Large intestine (tissue), 3 donors: ENCODE measurements at regions not wholly inside any gene's neighbourhood (a gene's known extent, or its start where the extent isn't known, plus 50 kb on each side); places are given as distances from the start of the nearest gene placed in this dataset.

ENCODE experiments used
- DNase-seq, 2 donors: peaks; one replicate each; pipeline versions ENCODE4 v3.0.0 to v3.0.0-alpha.2; 2013
- H3K27ac ChIP-seq: one replicate; pipeline ENCODE4 v1.5.1; 2013; ENCODE audit warnings: low read length
- H3K27me3 ChIP-seq: 2 replicates; pipeline ENCODE4 v1.6.1; 2013; ENCODE audit warnings: low read length; ENCODE audit not compliant: control insufficient read depth, insufficient read depth
- H3K36me3 ChIP-seq: 2 replicates; pipeline ENCODE4 v1.6.1; 2013; ENCODE audit warnings: low read length; ENCODE audit not compliant: control insufficient read depth, insufficient read depth
- H3K4me1 ChIP-seq: one replicate; pipeline ENCODE4 v1.6.1; 2013; ENCODE audit warnings: low read length; ENCODE audit not compliant: control insufficient read depth, insufficient read depth
- H3K4me3 ChIP-seq: one replicate; pipeline ENCODE4 v1.5.1; 2013; ENCODE audit warnings: low read length
- H3K9me3 ChIP-seq: one replicate; pipeline ENCODE4 v1.6.1; 2013; ENCODE audit warnings: mild to moderate bottlenecking, low read depth, low read length, moderate library complexity; ENCODE audit not compliant: control insufficient read depth
- WGBS: methylation state at CpG from one replicate; pipeline ENCODE4 v1.1.5; 2013; ENCODE audit warnings: low lambda C conversion rate; ENCODE audit not compliant: insufficient coverage; 5-methylcytosine and 5-hydroxymethylcytosine counted together

DNA sequence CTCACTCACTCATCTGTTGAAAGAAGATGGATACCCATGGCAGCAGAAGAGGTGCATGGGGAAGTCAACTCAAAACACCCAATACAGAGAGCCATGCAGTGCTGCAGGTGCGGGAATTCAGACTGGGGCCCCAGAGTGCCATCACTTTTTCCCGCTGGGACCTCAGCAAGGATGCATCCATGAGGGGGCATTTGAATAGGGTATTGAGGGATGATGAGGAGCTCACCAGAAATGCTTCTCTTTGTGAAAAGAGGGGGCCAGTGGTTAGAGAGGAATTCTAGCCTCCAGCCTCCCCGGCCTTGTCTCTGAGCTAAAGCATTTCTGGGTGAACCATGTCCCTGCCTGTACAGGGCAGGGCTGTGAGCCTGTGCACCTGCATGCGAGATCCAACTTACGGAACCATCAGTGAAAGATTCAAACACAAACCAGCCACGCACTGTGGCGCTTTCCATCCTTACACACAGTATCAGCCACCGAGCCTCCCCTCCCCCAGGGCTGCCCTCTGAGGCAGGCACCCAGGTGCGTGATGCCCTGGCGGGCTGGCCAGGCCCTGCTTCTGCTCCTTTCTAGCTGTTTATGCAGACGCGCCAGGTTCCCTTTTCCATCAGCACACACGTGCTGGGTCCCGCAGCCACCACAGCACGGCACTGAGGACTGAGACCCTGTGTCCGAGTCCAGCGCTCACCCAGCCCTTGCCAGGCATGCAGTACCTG lies 1177.2 kb downstream of the BRD1 start:
- Histone ChIP-seq H3K27ac (no peak overlapping the region), H3K4me3 (no peak overlapping the region), H3K4me1 (no peaks in the 10 kb centered on the region), H3K27me3 (no peaks in the 10 kb centered on the region), H3K9me3 (no peaks in the 10 kb centered on the region), H3K36me3 (no peaks in the 10 kb centered on the region)
- DNase-seq, result no peak
- no CpG with 5 or more reads among the region's 17 CpGs for WGBS

DNA sequence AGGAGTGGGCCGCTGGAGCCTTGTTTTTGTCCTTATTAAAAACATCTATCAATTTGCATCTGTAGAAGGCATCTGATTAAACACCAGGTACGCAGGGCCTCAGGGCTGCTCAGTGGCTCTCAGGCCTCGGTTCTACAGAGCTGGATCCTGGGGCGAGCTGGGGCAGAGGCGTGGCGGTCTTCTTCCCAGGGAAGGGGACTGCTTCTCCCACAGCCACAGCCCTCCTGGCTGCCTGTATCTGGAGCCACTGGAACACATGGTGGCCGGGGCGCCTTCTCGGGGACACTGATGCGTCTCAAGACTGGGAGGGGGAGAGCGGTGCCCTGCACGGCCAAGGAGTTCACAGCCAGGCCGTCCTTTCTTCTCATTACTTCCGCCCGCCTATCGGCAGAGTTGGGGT lies 1178.2 kb downstream of the BRD1 start:
- Histone ChIP-seq H3K27ac (no peak overlapping the region), H3K27me3 (no peaks in the 10 kb centered on the region), H3K9me3 (no peaks in the 10 kb centered on the region), H3K4me1 (no peaks in the 10 kb centered on the region), H3K36me3 (no peaks in the 10 kb centered on the region), H3K4me3 (no peak overlapping the region)
- no CpG with 5 or more reads among the region's 16 CpGs for WGBS
- DNase-seq, result no peak

DNA sequence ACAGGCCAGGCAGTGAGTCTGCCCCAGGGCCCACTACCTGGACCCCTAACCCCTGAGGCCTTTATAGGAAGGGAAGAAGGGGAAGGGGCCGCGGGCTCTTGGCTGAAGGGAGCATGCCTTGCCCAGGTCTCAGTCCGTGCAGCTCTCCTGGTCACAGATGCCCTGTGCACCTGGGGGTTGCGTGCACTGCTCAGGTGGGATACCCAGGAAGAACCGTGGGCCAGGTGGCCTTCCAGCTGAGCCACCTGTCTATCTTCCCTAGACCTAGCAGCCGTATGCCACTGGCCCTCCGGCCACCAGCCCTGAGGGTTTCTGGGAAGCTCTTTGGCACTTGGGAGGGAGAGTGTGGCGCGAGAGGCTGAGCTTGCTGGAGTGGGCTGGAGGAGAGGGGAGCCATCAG lies 1178.6 kb downstream of the BRD1 start:
- Histone ChIP-seq H3K9me3 (no peaks in the 10 kb centered on the region), H3K27me3 (no peaks in the 10 kb centered on the region), H3K36me3 (no peaks in the 10 kb centered on the region), H3K4me3 (no peak overlapping the region), H3K4me1 (no peaks in the 10 kb centered on the region), H3K27ac (no peak overlapping the region)
- WGBS, result no CpG with 5 or more reads among the region's 9 CpGs
- DNase-seq, result no peak

DNA sequence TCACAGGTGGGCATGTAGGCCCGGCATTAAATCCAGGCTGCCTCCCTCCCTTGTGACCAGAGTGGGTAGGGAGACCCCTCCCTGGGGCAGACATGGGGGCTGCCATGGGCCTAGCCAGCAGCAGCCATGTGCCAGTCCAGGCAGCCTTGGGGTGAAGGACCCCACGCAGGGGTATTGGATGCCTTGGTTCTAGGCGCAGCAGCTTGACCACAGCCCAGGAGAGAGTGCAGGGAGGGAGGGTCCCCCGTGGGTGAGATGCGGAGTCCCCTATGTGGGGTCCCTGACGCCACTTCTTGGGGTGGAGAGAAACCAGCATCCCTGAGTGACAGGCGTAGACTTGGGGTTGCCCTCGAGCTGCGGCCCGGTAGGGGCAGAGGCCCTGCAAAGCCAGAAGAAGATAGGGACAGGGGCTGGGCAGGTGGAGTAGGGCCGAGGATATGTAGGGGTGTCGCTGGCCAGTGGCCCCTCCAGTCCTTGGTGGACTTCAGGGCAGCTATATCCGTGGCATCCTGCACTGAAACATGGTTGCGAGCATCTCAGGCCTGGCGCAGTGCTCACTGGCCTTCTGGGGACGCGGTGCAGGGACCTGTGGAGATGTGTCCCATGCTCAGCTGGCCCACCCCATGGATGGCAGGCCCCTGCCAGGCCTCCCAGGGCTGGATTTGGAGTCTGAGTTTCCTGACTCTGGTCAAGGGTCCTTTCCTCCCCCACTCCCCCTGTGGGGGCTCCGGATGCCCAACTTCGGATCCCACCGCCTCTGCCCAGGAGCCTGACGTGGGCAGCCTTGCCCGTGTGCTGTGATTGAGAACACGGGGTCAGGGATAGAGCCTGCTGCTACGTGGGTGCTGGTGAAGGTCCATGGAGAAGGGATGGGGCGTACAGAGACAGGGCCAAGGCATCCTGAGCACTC lies 1179.8 kb downstream of the BRD1 start:
- no peaks in the 10 kb centered on the region for H3K4me1 ChIP-seq
- H3K27me3 ChIP-seq, result no peaks in the 10 kb centered on the region
- H3K27ac ChIP-seq, result no peak overlapping the region
- no CpG with 5 or more reads among the region's 25 CpGs for WGBS
- H3K4me3 ChIP-seq, result no peak overlapping the region
- no peak for DNase-seq
- H3K36me3 ChIP-seq, result no peaks in the 10 kb centered on the region
- no peaks in the 10 kb centered on the region for H3K9me3 ChIP-seq

DNA sequence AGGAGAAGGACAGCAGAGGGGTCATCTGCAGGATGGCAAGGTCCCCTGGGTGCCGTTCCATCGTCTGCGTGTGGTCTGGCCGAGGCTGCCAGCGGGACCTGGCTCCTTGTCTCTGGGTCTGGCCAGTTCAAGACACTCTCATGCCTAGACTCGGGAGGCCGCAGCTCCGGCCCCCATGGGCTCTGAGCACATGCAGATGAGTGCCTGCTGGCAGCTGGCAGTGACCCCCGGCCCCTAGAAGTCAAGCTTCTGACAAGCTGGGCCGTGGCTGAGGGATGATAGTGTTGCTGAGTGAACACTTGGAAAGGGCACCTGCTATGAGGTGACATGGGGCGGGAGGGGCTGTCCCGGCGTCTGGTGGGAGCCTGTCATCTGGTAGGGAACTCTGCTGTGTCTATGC lies 1180.6 kb downstream of the BRD1 start:
- Histone ChIP-seq H3K4me3 (no peak overlapping the region), H3K27ac (no peak overlapping the region), H3K4me1 (no peaks in the 10 kb centered on the region), H3K36me3 (no peaks in the 10 kb centered on the region), H3K27me3 (no peaks in the 10 kb centered on the region), H3K9me3 (no peaks in the 10 kb centered on the region)
- no peak for DNase-seq
- WGBS, result no CpG with 5 or more reads among the region's 13 CpGs

DNA sequence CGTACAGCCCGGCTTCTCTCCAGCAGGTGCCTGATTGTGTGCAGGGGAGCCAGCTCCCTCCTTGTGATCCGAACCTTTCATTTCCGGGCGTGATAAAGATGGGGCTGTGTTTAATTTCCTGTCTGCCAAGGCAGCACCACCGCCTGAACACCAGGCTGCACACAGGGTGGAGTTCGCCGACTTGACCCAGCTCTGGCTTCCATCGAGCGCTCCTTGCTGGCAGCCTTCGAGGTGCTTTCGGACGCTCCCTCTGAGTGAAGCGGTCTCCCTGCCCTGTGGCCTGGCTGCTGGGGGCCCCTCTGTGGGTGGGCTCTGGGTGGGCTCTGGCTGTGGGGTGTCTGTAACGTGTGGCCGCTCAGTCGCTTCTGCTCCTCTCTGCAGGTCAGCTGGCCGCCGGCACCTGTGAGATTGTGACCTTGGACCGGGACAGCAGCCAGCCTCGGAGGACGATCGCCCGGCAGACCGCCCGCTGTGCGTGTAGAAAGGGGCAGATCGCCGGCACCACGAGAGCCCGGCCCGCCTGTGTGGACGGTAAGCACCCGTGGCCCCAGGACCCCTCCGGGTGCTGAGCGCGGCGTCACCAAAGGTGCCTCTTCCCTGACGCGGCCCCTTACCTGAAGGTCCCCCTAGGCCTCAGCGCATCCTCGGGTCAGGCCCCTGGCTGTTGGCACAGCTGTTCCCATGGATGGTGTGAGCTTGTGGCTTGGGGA lies 1181.3 kb downstream of the BRD1 start:
- WGBS, result no CpG with 5 or more reads among the region's 42 CpGs
- Histone ChIP-seq H3K9me3 (no peaks in the 10 kb centered on the region), H3K27ac (no peak overlapping the region), H3K36me3 (no peaks in the 10 kb centered on the region), H3K4me1 (no peaks in the 10 kb centered on the region), H3K27me3 (no peaks in the 10 kb centered on the region), H3K4me3 (no peak overlapping the region)
- DNase-seq, result no peak

DNA sequence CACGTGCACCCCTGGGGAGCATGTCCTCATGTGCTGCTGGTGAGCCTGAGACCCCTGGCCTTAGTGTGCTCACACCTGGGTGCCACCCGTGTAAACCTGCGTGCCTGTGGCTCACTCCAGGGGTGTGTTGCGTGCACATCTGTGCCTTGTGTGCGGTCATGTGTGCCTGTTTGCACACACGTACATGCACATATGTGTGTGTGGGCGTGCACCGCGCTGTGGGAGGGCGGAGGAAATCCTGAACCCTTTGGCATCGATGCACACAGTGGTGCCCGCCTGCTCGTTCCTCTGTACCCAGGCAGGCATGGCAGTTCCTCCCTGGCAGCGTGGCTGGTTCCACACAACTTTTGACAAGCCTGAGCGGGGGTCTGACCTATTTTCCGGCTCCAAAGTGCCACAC lies 1181.9 kb downstream of the BRD1 start:
- Histone ChIP-seq H3K4me3 (no peak overlapping the region), H3K4me1 (no peaks in the 10 kb centered on the region), H3K27ac (no peak overlapping the region), H3K36me3 (no peaks in the 10 kb centered on the region), H3K27me3 (no peaks in the 10 kb centered on the region), H3K9me3 (no peaks in the 10 kb centered on the region)
- WGBS, result no CpG with 5 or more reads among the region's 16 CpGs
- DNase-seq, result no peak

DNA sequence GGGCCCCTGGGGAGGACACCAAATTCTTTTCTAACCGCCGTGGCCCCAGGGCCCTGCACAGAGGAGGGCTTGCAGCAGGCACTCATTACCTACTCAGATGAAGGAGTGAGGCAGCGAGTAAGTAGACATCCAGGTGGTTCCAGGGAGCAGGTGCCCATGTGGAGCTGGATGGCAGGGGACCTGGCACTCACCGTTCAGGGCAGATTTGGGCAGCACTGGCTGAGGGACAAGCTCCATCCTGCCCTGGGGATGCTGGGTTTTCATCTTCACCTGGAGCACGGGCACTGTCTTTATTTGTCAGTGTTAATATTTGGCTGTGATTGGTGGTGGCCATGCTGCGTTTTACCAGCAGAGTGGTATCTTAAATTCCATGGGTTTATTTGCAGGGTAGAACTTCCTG lies 1182.7 kb downstream of the BRD1 start:
- H3K9me3 ChIP-seq, result no peaks in the 10 kb centered on the region
- no peak overlapping the region for H3K27ac ChIP-seq
- no peak overlapping the region for H3K4me3 ChIP-seq
- H3K36me3 ChIP-seq, result no peaks in the 10 kb centered on the region
- WGBS, result no CpG with 5 or more reads among the region's 6 CpGs
- no peaks in the 10 kb centered on the region for H3K4me1 ChIP-seq
- DNase-seq, result no peak
- H3K27me3 ChIP-seq, result no peaks in the 10 kb centered on the region

DNA sequence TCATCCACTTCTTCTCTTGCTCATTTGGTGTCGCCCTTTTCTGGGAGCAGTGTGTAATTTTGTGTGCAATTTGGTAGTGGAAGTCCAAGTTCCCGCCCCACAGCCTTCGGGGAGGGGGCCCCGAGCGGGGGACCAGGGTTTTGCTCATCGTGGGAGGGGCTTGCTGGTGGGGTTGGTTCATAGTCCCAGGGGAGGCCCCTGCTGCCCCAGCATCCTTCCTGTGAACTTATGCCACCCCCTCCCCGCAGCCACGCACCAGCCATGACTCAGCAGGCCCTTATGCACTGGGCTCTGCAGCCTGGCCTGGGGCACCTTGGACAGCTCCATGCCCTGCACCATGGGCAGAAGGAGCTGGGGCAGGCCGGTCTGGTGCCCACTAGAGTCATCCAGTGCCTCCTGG lies 1183.6 kb downstream of the BRD1 start:
- DNase-seq, result no peak
- Histone ChIP-seq H3K36me3 (no peaks in the 10 kb centered on the region), H3K4me3 (no peak overlapping the region), H3K4me1 (no peaks in the 10 kb centered on the region), H3K27me3 (no peaks in the 10 kb centered on the region), H3K27ac (no peak overlapping the region), H3K9me3 (no peaks in the 10 kb centered on the region)
- WGBS, result no CpG with 5 or more reads among the region's 9 CpGs

DNA sequence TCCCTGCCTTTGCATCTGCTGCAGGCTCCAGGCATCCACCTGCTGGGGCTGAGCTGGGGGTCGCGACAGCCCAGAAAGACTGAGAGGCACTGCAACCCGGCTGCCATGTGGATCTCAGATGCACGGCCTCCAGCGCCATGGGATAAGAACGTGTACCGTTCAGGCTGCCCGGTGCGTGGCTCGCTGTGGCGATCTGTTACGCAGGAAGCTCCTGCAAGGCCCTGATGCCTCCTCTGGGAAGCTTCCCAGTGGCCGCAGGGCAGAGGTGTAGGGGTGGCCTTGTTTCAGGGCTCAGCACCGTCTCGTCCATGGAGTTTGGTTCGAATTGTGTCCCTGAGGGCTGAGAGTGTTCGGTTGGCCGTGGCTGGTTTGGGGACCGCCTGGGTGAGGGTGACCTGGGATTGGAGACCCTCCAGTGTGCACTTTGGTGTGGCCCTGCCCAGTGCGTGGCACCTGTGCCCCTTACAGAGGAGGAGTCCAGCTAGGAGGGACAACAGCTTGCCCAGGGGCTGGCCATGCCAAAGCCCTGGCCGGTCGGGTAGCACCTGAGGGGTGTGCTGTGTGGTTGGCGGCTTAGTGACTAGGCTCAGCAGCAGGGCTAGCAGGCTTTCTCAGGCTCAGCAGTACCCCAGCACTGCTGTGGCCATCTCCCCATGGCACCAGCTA lies 1184.5 kb downstream of the BRD1 start:
- Histone ChIP-seq H3K27me3 (no peaks in the 10 kb centered on the region), H3K27ac (no peak overlapping the region), H3K4me3 (no peak overlapping the region), H3K4me1 (no peaks in the 10 kb centered on the region), H3K9me3 (no peaks in the 10 kb centered on the region), H3K36me3 (no peaks in the 10 kb centered on the region)
- WGBS, result no CpG with 5 or more reads among the region's 23 CpGs
- no peak for DNase-seq
